Upper lobe of right lung (tissue), 1 donor: ENCODE measurements at regions not wholly inside any gene's neighbourhood (a gene's known extent, or its start where the extent isn't known, plus 50 kb on each side); places are given as distances from the start of the nearest gene placed in this dataset.

ENCODE experiments used
- ATAC-seq: fragments of 200-7000 bp; cut with Tn5 transposase; one replicate; pipeline ENCODE4 v1.9.1; 2020; ENCODE audit warnings: mild to moderate bottlenecking, moderate library complexity
- DNase-seq: peaks from one replicate; pipeline ENCODE4 v3.0.0-alpha.2; 2020
- H3K27ac ChIP-seq: fragments of 200-600 bp; one replicate; pipeline ENCODE4 v1.8.0; 2022
- H3K27me3 ChIP-seq: fragments of 200-600 bp; one replicate; pipeline ENCODE4 v1.8.0; 2022; ENCODE audit warnings: mild to moderate bottlenecking
- H3K36me3 ChIP-seq: fragments of 200-600 bp; one replicate; pipeline ENCODE4 v1.8.0; 2022
- H3K4me1 ChIP-seq: fragments of 200-600 bp; one replicate; pipeline ENCODE4 v1.8.0; 2022
- H3K4me3 ChIP-seq: fragments of 200-600 bp; one replicate; pipeline ENCODE4 v1.8.0; 2022; ENCODE audit warnings: mild to moderate bottlenecking
- H3K9me3 ChIP-seq: fragments of 200-600 bp; one replicate; pipeline ENCODE4 v1.8.0; 2022
- intact Hi-C: fragments of 100-400 bp; cut with DNase I; formaldehyde crosslinking; loops from one replicate; pipeline ENCODE4 v1.11.0; 2022
- TF ChIP-seq, protein P1 (sequence below): fragments of 200-600 bp; IDR thresholded peaks from one replicate; pipeline ENCODE4 v1.8.0; 2022; ENCODE audit warnings: antibody characterized with exemption
- donor health status: DM: no; HTN: yes; CAD: no; lungs with severe emphysema.

DNA sequence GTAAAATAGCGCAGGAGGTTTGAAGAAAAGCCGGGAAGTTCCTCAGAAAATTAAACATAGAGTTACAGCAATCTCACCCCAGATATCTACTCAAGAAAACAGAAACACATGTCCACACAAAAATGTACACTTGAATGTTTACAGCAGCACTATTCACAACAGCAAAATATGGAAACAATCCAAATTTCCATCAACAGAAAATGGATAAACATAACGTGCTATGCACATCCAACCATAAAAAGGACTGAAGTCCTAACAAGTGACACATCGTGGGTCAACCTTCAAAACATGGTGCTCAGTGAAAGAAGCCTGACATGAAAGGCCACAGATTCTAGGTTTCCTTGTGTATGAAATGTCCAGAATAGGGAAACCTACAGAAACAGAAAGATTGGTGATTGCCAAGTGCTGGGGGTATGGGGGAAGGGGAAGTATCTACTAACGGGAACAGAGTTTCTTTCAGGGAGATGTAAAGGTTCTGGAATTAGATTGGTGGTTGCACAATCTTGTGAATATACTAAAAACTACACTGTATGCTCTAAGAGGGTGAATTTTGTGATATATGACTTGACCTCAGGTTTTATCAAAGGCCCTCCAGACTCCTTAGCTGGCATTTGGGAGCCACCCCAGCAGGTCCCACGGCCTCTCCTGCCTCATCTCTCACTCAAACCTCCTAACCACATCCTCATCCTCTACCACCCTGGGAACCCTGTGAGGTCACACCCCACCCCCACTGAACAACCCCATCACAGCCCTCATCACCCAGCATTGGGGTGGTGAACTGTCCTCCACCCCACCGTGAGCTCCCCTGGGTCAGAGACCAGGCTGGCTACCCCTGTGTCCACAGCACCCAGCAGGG lies 69.2 kb upstream of the PRR5 start:
- H3K4me1 ChIP-seq: no peaks in the 10 kb centered on the region
- ATAC-seq: no peak
- intact Hi-C loops: no loop called here
- H3K27ac ChIP-seq: no peak overlapping the region
- H3K27me3 ChIP-seq: no peaks in the 10 kb centered on the region
- DNase-seq: no peak
- H3K9me3 ChIP-seq: no peaks in the 10 kb centered on the region
- H3K4me3 ChIP-seq: no peak overlapping the region
- TF ChIP-seq, protein P1, sequence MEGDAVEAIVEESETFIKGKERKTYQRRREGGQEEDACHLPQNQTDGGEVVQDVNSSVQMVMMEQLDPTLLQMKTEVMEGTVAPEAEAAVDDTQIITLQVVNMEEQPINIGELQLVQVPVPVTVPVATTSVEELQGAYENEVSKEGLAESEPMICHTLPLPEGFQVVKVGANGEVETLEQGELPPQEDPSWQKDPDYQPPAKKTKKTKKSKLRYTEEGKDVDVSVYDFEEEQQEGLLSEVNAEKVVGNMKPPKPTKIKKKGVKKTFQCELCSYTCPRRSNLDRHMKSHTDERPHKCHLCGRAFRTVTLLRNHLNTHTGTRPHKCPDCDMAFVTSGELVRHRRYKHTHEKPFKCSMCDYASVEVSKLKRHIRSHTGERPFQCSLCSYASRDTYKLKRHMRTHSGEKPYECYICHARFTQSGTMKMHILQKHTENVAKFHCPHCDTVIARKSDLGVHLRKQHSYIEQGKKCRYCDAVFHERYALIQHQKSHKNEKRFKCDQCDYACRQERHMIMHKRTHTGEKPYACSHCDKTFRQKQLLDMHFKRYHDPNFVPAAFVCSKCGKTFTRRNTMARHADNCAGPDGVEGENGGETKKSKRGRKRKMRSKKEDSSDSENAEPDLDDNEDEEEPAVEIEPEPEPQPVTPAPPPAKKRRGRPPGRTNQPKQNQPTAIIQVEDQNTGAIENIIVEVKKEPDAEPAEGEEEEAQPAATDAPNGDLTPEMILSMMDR: no peak
- no peaks in the 10 kb centered on the region for H3K36me3 ChIP-seq

DNA sequence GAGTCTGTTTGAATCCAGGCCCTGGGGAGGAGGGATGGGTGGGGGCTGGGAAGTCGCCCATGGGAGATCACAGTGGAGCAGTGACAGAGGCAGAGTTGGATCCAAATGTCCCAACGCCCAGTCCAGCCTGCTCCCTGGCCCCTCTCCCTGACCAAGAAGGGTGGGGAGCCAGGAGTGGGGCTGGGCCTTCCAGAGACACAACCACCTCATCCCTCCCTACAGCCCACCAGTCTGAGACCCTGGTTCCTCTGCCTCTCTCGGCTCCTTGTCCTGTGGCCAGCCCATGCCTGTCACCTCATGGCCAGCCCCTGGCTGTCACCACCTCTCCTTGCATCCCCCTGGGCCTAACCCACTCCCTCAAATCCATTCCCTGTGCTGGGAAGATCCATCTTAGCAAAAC lies 71.2 kb upstream of the PRR5 start:
- Histone ChIP-seq H3K9me3 (no peaks in the 10 kb centered on the region), H3K4me1 (no peaks in the 10 kb centered on the region), H3K4me3 (no peak overlapping the region), H3K27me3 (no peaks in the 10 kb centered on the region), H3K36me3 (no peaks in the 10 kb centered on the region), H3K27ac (no peak overlapping the region)
- TF ChIP-seq, protein P1: no peak
- ATAC-seq (no peak), DNase-seq (no peak)
- intact Hi-C loops: no loop called here

GRCh38 chr22:44628835-44629234 lies 73.2 kb upstream of the PRR5 start:
- TF ChIP-seq, protein P1: no peak
- H3K4me1 ChIP-seq: no peaks in the 10 kb centered on the region
- H3K27me3 ChIP-seq: no peaks in the 10 kb centered on the region
- DNase-seq (peak; percentile 58), ATAC-seq (no peak)
- intact Hi-C loops: loop anchor here (5.0 kb wide), 2 partner anchors 547 to 637 kb away; no protein-coding TSS in a partner anchor
- no peak overlapping the region for H3K27ac ChIP-seq
- H3K9me3 ChIP-seq: no peaks in the 10 kb centered on the region
- no peaks in the 10 kb centered on the region for H3K36me3 ChIP-seq
- H3K4me3 ChIP-seq: no peak overlapping the region

DNA sequence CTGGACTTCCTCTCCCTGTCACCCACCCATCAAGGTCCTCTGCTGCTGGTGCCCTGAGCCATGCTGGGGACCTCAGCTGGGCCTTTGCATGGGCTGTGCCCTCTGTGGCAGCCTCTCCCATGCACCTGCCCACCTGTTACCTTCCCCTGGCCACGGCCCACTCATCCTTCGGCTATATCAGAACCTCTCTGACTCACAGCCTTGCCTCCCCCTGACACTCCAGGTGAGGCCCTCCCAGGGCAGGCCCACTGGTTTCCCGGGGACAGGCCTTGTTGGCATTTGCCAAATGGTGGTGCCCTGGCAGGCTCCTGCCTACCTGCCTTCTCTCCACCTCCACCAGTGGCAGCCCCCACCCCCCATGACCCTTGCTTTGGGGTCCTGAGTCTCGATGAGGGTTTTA lies 73.7 kb upstream of the PRR5 start:
- intact Hi-C loops: loop anchor here (5.0 kb wide), 2 partner anchors 546 to 636 kb away; no protein-coding TSS in a partner anchor
- Histone ChIP-seq H3K27me3 (no peaks in the 10 kb centered on the region), H3K36me3 (no peaks in the 10 kb centered on the region), H3K4me3 (no peak overlapping the region), H3K27ac (no peak overlapping the region), H3K9me3 (no peaks in the 10 kb centered on the region), H3K4me1 (no peaks in the 10 kb centered on the region)
- ATAC-seq (no peak), DNase-seq (peak; percentile 46)
- TF ChIP-seq, protein P1: no peak

DNA sequence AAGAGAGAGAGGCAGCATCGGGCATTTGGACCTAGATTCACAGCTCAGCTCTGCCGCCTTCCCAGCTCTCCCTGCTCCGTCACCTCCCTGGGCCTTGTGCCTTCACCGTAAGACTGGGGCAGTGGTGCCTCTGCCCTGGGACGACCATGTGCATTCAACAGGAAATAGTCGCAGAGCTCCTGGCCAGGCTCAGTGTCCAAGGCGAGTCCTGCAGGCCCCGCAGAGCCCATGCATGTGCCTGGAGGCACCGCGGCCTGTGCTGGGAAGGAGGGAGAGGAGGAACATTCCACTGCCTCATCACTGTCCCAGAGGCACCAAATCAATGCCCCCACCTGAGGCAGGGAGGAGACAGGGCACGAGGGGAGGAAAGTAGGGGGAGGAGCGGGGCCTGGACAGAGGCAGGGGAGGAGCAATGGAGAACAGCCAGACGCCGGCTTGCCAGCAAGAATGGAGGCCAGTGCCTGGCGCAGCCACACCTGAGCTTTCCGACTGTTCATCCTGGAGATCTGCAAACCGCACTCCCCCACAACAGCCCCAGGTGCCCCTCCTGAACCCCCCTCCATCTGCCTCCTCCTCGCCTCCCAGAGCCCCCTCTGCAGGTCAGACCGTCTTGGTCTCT lies 74.4 kb upstream of the PRR5 start:
- intact Hi-C loops: loop anchor here (5.0 kb wide), 2 partner anchors 545 to 635 kb away; no protein-coding TSS in a partner anchor
- Histone ChIP-seq H3K4me3 (no peak overlapping the region), H3K4me1 (no peaks in the 10 kb centered on the region), H3K9me3 (no peaks in the 10 kb centered on the region), H3K27ac (no peak overlapping the region), H3K27me3 (no peaks in the 10 kb centered on the region), H3K36me3 (no peaks in the 10 kb centered on the region)
- no peak for ATAC-seq
- TF ChIP-seq, protein P1: no peak
- DNase-seq: peak; percentile 51
